ENCODE measurements at regions not wholly inside any gene's neighbourhood (a gene's known extent, or its start where the extent isn't known, plus 50 kb on each side); places are given as distances from the start of the nearest gene placed in this dataset.

- Histone ChIP-seq H3K4me2 (no peak overlapping the region), H3K79me2 (replicated peaks; ENCODE audit: insufficient read depth) (no peaks in the 10 kb centered on the region), H3K27me3 (ENCODE audit: insufficient read depth) (no peaks in the 10 kb centered on the region), H3K36me3 (ENCODE audit: insufficient read depth) (no peaks in the 10 kb centered on the region), H2AFZ (no peak overlapping the region), H4K20me1 (replicated peaks; ENCODE audit: insufficient read depth) (no peaks in the 10 kb centered on the region), H3K4me1 (ENCODE audit: insufficient read depth) (no peaks in the 10 kb centered on the region), H3K4me3 (no peak overlapping the region), H3K9me2 (ENCODE audit: insufficient read depth) (0 out of 2 replicates have a peak, but pooled peaks cover 4% of the 10 kb centered on the region), H3F3A (replicated peaks; ENCODE audit: low read depth) (no peaks in the 10 kb centered on the region), H3K27ac (ENCODE audit: low read depth) (no peak overlapping the region)
- H3K4me1 Mint-ChIP-seq: no peaks in the 10 kb centered on the region
- no peak overlapping the region for H3K4me3 Mint-ChIP-seq
- ATAC-seq (no peak), DNase-seq (ENCODE audit: low spot score) (no peak)
- 0 out of 3 replicates have a peak, but pooled peaks cover 6% of the 10 kb centered on the region for H3K36me3 Mint-ChIP-seq (ENCODE audit: low read depth)
- H3K27me3 Mint-ChIP-seq (ENCODE audit: insufficient read depth, low read depth, poor library complexity): peaks cover under 1% of the 10 kb centered on the region
- peaks cover 83% of the 10 kb centered on the region for H3K9me3 Mint-ChIP-seq
- H3K27ac Mint-ChIP-seq: no peak overlapping the region
- TF ChIP-seq STAT1 (IDR thresholded peaks at IDR 0.05; ENCODE audit: unreplicated experiment) (no peak), ZNF114 (CRISPR knock-in tag; IDR thresholded peaks at IDR 0.05) (no peak)
Observed at GRCh38 chr20:41783423-41784208, 165.4 kb upstream of the CHD6 start.

- H3K9me2 ChIP-seq (ENCODE audit: insufficient read depth): 0 out of 2 replicates have a peak, but pooled peaks cover 3% of the 10 kb centered on the region
- no peaks in the 10 kb centered on the region for H4K20me1 ChIP-seq (replicated peaks; ENCODE audit: insufficient read depth)
- H3K27ac ChIP-seq (ENCODE audit: low read depth): no peak overlapping the region
- Mint-ChIP-seq H3K4me1 (no peaks in the 10 kb centered on the region), H3K36me3 (ENCODE audit: low read depth) (peaks cover 8% of the 10 kb centered on the region; the same call in 1 of the 3 replicates), H3K4me3 (no peak overlapping the region), H3K9me3 (peaks cover 81% of the 10 kb centered on the region), H3K27me3 (ENCODE audit: insufficient read depth, low read depth, poor library complexity) (no peaks in the 10 kb centered on the region), H3K27ac (no peak overlapping the region)
- 0 out of 2 replicates have a peak, but pooled peaks cover under 1% of the 10 kb centered on the region for H3K4me1 ChIP-seq (ENCODE audit: insufficient read depth)
- H3K4me3 ChIP-seq: no peak overlapping the region
- no peaks in the 10 kb centered on the region for H3K27me3 ChIP-seq (ENCODE audit: insufficient read depth)
- H3F3A ChIP-seq (replicated peaks; ENCODE audit: low read depth): no peaks in the 10 kb centered on the region
- DNase-seq (ENCODE audit: low spot score): no peak
- H3K4me2 ChIP-seq: no peak overlapping the region
- no peaks in the 10 kb centered on the region for H3K36me3 ChIP-seq (ENCODE audit: insufficient read depth)
- no peak for ATAC-seq
- H2AFZ ChIP-seq: no peak overlapping the region
- no peaks in the 10 kb centered on the region for H3K79me2 ChIP-seq (replicated peaks; ENCODE audit: insufficient read depth)
- TF ChIP-seq ZNF331 (CRISPR knock-in tag; IDR thresholded peaks at IDR 0.05; ENCODE audit: low read depth): no peak
- TF ChIP-seq NANOG (IDR thresholded peaks at IDR 0.05; ENCODE audit: borderline replicate concordance): no peak
- no peak for TF ChIP-seq CREB1 (CRISPR knock-in tag; IDR thresholded peaks at IDR 0.05; ENCODE audit: low read depth)
- no peak for TF ChIP-seq REST (IDR thresholded peaks at IDR 0.05; ENCODE audit: unreplicated experiment)
- no peak for TF ChIP-seq JUNB (IDR thresholded peaks at IDR 0.05; ENCODE audit: unreplicated experiment)
- TF ChIP-seq ETS1 (IDR thresholded peaks at IDR 0.05): no peak
- TF ChIP-seq POLR2AphosphoS5 (IDR thresholded peaks at IDR 0.05; ENCODE audit: low read depth): no peak
- no peak for TF ChIP-seq EZH2 (IDR thresholded peaks at IDR 0.05; ENCODE audit: low read depth, unreplicated experiment)
- no peak for TF ChIP-seq CTCF (conservative IDR thresholded peaks at IDR 0.05; ENCODE audit: low read depth in 2 of 2)
- no peak for TF ChIP-seq STAT1 (IDR thresholded peaks at IDR 0.05; ENCODE audit: unreplicated experiment)
Observed at GRCh38 chr20:41782730-41783406, 164.7 kb upstream of the CHD6 start.
